Stimulated activated CD4-positive, alpha-beta T cell treated with anti-CD3 and anti-CD28 coated beads, Interleukin-2, amount 100 ng/mL, for 24 hours (primary cell): ENCODE measurements at regions not wholly inside any gene's neighbourhood (a gene's known extent, or its start where the extent isn't known, plus 50 kb on each side); places are given as distances from the start of the nearest gene placed in this dataset.
"Not testable (repeated sequence)": the region's sequence is repeated elsewhere in the genome, so short reads cannot be mapped to it uniquely, and the experiment has no call there.

ENCODE experiments used
- DNase-seq, 2 donors: peaks; one replicate each; pipeline ENCODE4 v3.0.0-alpha.2; 2020

DNA sequence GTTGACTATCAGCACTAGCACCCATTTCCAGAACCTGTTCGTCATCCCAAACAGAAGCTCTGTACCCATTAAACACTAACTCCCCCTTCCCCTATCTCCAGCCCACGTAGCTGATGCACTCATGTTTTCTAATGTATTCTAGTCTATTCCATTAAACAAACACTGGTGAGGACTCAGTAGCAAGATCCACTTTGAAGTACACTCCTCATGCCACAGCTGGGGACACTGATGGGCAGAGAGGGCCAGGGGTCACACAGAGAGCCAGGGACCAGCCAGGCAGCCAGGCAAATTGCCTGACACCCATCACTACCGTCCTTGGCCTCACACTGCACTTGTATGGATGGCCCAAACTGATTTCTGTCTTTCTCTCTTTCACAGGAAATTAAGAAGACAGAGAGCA lies 269.9 kb upstream of the DIO3 start:
- no peak for DNase-seq

DNA sequence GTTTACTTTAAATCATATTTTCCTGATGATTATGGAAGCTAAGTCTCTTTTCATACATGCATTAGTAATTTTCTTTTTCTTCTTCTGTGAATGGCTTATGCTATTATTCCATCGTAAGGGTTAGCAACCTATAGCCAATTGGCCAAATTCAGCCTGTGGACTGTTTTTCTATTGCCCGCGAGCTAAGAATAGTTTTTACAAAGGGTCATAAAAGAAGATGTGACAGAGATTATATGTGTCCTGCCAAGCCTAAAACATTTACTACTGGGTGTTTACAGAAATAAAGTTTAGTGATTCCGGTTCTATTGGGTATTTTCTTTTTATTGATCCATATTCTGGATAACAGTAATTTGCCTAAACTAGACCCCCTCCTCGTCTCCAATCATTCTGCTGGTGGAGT lies 268.8 kb upstream of the DIO3 start:
- no peak for DNase-seq

DNA sequence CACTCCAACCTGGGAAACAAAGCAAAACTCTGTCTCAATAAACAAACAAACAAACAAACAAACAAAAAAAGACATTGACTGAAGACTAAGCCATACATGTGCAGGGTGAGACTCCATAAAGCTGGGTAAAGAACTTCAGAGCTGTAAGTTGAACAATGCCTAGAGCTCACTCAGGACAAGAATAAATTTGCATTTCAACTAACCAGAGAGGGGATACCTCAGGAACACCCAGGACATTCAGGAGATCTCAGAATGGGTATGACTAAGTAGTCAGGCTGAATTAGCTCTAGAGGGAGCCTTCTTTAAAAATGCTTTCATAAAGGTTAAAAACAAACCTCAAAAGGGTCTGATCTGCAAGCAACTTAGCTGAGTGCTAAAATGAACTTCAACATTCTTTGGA lies 267.7 kb upstream of the DIO3 start:
- DNase-seq, result no peak

DNA sequence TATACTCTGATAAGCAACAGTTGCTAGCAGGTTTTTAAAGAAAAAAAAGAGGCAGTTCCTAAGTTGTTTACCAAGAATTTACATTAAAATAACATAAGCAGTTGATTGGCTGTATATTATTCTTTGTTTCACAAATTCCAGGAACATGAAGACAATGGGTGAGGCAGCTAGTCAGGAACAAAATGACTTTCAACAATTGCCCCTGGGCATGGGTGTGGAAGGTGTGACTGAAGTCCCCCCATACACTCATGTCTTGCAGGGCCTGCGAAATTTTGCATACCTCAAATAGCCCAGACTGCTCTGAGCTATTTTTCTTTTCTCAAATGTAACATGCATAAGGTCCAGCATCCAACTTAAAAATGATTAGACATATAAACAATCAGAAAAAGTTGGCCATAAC lies 267.2 kb upstream of the DIO3 start:
- DNase-seq, result no peak

DNA sequence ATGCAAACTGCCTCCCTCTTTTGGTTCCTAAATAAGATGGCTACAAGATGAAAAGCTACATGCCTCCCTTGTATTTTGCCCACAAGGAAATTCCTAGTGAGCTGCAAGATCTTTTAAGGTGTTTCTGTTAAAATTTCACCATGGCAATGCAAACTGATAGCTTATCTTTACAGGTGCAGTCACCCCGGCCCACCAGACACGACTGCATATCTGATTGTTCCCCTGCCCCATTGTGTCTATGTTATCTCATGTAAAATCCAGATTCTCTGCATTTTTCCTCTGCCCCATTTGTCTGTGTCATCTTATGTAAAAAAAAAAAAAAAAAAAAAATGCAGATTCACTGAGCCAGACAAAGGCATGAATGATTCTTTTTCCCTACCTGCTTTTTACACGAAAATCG lies 261.5 kb upstream of the DIO3 start:
- not testable (repeated sequence) for DNase-seq

DNA sequence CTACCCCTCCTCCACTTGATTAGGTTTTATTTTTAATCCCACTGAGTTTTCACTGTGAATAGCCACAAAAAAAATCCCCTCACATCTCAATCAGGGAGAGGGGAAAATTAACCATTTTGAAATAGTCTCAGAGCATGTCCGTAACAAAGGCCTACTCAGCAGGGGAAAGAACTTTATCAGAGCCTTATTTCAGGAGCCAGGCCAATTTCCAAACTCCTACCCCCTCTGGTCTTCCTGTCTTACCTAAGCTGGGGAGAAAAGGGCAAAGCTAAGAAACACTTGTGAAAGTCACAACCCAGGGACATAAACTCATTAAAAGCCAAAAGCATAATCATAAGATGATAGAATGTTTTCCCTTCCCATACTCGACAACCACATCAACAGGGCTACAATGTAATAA lies 260.3 kb upstream of the DIO3 start:
- DNase-seq, result no peak

DNA sequence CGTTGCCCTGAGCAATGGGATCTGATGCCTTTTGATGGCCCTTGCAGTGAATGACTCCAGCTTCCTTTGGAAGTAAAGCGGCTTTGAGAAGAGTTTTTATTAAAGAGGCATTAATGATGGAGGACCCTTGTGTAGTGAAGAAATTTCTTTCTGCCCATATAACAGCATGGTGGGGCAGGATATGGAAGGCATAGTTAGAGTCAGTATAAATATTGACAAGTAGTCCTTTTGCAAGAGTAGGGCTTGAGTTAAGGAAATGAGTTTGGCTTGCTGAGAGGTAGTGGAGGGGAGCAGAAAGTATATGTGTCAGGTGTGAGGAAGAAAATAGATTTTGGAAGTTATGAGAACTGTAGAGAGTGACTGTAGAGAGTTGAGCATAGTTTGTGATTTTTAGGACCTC lies 254.1 kb upstream of the DIO3 start:
- DNase-seq, result not testable (repeated sequence)

DNA sequence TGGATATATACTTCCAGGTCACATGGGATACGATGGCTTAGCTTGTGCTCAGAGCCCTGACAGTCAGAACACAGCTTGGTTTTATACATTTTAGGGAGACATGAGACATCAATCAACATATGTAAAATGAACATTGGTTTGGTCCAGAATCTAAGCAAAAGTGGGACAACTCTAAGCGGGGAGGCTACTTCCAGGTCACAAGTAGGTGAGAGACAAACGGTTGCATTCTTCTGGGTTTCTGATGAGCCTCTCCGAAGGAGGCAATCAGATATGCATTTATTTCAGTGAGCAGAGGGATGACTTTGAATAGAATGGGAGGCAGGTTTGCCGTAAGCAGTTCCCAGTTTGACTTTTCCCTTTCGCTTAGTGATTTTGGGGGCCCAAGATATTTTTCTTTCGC lies 250.1 kb upstream of the DIO3 start:
- not testable (repeated sequence) for DNase-seq

DNA sequence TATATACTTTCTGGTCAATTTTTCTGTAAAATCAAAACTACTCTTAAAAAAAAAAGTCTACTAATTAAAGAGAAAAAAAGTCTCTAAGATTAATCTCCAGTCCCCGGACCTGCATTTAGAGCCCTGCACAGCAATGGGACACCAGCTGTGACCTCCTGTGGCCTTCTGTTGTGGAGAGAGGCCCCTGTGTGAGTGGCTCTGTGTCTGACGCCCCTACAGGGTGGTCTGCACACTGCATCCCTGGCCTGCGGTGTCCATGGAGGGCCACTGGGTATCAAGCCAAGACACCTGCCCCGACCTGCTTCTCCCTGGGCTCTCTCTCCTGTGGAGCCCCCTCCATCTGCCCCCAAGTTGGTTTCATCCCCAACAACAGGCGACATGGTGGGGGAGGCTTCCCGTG lies 248.0 kb upstream of the DIO3 start:
- no peak for DNase-seq

DNA sequence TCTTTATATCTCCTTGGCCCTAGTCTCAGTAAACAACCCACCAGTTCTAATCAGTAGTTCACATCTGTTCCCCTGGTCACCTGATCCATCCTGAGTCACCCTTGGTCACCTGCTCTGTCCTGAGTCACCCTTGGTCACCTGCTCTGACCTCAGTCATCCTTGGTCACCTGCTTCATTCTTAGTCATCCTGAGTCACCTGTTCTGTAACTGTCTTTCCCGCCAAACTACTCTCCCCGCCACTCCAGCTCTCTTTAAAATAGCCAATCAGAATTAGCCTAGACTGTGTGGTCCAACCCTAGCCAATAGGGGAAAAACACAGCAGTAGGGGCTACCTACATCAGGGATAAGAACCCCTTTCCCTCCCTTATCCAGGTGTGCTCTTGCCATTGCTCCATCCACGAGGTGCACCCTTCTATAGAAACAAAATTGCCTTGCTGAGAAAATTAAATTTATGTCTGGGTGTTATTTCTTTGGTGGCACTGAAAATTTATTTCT lies 245.4 kb upstream of the DIO3 start:
- DNase-seq, result no peak

DNA sequence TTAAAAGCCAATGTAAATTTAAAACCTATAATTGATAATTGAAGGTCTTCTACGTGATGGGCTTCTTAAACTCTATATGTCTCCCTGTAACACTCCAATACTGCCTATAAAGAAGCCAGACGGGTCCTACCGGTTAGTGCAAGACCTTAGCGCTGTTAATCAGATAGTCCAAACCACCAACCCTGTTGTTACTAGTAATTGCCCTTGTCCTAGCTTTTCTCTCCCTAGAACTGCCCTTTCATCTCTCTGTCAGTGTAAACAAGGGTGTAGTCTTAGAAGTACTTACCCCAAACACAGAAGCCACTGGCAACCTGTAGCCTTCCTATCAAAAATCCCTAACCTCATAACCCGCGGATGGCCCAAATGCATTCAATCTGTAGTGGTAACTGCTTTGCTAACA lies 243.0 kb upstream of the DIO3 start:
- no peak for DNase-seq

DNA sequence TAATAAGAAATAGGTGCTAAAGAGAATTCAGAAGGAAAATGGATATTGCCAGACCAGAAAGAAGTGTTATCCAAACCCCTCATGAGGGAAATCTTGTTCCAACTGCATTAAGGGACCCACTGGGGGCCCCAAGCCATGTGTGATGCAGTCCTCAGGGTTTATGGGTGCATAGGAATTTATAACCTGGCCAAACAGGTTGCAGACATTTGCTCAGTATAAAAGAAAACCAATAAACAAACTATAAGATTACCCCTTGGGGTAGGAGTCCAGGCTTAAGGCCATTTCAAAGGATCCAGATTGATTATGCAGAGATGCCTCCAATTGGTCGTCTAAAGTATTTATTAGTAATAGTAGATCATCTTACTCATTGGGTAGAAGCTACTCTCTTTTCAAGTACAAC lies 240.9 kb upstream of the DIO3 start:
- no peak for DNase-seq

DNA sequence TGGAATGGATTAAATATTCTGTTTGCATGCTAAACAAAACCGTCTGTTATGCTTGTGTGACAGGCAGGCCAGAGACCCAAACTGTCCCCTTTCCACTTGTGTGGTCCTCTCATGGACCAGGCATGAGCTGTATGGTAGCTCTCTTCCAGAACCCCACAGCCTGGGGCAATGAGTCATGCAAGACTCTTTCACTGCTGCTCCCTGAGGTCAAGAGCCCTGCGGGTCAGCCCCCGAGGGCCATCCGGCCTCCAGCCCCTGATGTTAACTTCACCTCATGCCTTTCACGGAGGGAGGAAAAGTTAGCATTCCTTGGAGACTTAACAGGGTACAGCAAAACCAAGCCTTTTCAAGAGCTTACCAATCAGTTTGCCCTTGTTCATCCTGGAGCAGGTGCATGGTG lies 239.1 kb upstream of the DIO3 start:
- DNase-seq, result no peak

DNA sequence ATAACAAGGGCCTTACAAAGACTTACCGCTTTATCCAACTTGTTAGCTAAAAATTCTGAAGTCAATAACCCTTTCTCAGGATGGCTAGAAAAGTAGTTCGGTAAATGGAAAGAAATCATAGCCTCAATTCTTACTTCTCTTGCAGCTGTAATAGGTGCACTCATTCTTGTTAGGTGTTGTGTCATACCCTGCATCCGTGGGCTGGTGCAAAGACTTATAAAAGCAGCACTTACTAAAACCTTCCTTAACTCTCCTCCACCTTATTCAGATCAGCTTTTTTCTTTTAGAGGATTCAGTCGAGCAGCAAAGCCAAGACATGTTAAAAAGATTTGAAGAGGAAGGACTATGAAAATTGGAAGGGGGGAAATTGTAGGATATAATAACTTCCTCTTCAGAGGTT lies 238.2 kb upstream of the DIO3 start:
- DNase-seq, result no peak

DNA sequence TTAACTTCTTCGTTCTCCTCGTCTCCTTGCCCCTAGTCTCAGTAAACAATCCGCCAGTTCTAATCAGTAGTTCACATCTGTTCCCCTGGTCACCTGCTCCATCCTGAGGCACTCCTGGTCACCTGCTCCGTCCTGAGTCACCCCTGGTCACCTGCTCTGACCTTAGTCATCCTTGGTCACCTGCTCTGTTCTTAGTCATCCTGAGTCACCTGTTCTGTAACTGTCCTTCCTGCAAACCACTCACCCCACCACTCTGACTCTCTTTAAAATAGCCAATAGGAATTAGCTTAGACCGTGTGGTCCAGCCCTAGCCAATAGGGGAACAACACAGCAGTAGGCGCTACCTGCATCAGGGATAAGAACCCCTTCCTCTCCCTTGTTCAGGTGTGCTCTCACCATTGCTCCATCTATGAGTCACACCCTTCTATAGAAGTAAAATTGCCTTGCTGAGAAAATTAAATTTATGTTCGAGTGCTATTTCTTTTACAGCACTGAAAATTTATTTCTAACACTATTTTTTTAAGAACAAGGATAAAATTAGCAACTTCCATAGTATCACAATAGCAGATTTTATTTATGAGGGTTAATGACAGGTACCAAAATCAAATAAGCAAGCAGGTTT lies 237.6 kb upstream of the DIO3 start:
- DNase-seq, result not testable (repeated sequence)

DNA sequence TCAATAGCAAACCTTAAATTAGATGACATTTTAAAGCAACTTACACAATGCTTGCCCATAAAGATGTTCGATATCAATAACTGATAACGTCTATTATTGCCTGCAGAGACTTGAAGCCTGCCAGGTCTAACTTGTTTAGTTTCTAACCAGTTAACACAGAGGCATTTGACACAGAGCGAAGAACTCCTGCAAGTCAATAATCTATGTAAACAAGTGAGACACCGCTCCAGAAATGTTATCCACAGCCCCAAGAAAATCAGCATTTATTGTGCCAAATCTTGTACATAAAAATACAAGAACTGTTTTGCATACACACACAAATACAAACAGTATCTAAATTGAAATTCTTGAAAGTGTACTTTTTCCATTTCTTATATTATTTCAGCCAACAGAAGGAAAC lies 236.0 kb upstream of the DIO3 start:
- no peak for DNase-seq

DNA sequence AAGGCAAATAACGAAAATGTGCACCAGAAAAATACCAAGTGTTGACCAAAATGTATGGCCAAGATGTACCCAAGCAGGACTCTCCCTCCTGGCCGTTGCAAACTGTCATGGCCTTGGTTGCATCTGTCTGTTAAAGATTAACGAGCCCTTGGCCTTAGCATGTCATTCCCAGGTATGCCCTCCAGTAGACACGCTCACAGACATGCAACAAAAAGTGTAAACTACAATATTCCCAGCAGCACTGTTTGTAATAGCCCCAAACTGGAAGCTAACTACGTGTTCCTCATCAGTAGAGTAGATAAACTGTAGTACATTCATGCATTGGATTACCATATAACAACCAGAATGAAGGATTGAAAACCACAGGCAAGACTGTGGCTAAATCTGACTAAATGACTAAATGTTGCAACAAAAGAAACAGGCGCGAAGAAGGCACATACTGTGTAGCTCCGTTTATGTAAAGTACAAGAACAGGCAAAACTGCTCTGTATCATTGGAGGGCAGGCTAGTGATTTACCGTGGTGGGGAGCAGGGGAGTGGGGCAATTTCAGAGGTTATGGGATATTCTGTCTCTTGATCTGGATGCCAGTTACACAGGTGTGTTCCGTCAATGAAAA lies 232.8 kb upstream of the DIO3 start:
- no peak for DNase-seq

DNA sequence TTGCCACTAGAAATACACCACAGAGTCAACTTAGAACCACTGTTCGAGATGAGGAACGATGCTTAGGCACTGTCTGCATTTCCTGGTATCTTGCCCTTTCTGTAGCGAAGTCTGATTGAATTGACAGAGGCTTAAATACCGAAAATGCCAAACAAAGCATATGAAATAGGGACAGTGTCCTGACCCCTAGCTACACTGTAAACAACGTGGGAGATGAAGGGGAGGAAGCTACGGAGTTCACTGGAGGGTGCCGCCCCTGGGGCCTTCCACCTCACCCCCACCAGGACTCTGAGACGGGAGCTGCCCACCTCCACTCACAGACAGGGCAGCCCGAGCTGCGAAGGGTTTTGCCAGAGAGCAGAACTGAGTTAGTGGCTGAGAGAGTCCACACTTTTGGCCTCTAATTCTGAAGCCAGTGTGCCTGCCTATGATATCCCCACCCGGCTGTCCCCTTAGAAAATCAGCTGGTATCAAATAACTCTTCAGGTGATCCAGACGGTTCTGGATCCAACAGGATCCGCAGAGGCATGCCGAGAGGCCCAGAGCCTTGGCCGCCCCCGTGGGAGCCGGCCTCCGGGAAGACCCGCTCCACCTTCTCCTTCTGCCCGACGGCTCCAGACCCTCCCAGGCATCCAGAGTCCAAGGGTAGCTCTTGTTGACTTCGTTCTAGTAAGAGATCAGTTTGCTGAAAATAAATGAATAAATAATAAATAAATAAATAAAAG lies 230.7 kb upstream of the DIO3 start:
- no peak for DNase-seq

DNA sequence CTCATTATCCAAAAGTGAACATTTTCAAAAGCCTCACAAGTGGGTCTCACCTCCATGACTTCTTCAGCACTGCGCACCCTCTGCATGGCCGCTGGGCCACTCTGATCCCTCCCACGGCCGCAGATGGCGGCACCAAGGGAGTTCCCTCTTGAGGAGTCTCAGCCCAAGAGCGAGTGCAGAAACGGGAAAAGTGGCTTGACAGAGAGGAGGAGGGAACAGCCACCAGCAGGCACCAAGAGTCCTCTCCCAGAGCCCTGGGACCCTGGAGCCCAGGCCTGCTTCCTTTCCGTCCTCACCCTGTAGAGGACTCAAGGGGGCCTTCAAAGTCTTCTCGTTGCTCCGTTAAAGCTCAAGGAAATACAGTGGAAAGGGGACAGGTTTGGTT lies 230.2 kb upstream of the DIO3 start:
- no peak for DNase-seq

DNA sequence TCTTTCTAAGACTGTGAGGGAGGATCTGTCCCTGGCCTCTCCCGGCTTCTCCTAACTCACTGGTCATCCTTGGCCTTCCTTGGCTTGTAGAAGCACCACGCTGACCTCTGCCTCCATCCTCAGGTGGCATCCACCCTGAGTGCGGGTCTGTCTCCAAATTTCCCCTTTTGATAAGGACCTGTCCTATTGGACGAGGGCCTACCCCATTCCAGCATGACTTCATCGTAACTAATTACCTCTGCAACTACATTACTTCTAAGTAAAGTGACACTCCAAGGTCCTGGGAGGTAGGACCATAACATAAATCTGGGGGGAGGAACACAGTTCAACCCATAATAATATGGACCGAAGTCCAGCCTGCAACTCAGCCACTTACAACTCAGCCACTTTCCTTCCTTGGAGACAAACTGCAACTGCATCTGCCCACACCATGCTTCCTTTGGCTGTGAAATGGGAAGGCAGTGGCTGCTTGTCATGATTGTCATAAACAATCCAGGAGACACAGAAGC lies 229.6 kb upstream of the DIO3 start:
- no peak for DNase-seq

DNA sequence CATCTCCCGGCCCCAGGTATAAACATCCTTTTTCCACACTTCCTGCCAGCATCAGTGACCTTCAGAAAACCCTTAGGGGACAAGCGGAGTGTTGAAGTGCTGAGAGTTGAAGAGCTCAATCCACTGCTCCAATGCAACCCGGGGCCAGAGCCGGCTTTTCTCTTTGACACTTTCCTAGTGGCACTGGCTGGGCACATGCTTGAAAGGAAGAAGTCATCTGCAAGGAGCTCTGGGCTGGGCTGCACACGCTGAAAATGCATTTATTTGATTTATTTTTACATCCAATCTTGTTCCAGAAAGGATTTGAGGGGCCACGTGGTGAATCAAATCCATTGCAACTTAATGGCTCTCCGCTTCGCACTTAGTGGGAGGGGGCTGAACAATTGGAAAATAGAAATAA lies 229.0 kb upstream of the DIO3 start:
- no peak for DNase-seq

DNA sequence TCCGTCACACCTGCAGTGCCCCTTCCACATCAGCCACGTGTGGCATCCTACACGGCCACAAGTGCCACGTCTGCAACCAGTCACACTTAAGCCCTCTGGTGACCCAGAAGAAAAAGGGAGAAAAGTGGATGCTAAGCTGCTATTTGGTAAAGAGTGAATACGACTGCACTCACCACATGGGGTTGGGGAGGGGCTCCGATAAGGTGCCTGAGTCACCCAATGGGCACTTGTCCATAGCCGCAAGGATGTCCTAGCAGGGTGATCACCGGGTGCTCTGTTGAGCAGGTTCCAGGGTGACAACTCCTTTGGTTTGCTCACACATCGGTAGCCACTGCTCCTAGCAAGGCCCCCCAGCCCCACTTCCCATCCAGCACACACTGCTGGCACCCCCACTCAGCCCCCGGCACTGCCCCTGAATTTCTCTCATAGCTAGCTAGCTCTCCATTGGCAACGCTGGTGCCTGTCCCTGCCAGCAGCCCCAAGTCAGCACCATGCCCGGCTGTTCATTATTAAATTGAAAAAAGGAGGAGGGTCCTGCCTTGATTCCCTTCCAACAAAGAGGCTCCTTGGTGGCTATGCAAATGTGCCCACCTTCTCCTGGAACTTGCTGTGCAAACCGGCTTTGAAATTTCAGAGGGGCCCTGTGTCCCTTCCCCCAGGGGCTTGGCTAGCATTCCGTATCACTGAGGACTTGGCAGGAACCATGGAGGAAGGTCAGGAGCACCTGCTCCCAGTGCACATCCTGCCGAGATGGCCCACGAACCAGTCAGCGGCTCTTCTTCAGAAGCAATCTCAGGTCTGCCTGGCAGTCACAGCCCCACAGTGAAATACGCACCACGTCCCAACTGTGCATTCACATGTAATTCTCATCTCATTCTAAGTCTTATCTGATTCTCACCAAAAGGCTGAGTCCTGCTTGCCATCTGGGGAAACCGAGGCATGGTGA lies 227.7 kb upstream of the DIO3 start:
- no peak for DNase-seq

DNA sequence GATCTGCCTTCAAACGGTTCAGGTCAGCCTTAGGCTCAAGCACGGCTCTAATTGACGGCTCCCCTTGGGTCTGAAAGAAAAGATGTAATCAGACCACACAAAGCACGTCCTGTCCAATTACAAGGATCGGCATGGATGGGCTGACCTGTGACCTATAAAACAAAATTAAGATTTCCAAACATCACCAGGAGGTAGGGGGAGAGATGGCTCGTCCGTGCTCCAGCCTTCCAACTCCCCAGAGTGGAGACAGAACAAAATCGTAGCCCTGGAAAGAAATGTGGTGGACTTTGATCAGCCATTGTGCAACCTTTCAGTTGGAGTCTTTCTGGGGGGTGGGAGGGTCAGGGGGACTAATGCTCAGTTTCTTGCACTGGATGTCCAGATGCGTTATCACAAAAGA lies 226.6 kb upstream of the DIO3 start:
- DNase-seq, result no peak
